HG02759 (cell line): ENCODE measurements at regions not wholly inside any gene's neighbourhood (a gene's known extent, or its start where the extent isn't known, plus 50 kb on each side); places are given as distances from the start of the nearest gene placed in this dataset.

Experiments
- ATAC-seq: cut with Tn5 transposase; IDR thresholded peaks from one replicate; pipeline ENCODE4 v1.9.1; 2021; ENCODE audit warnings: mild to moderate bottlenecking, moderate library complexity; ENCODE audit not compliant: unreplicated experiment

DNA sequence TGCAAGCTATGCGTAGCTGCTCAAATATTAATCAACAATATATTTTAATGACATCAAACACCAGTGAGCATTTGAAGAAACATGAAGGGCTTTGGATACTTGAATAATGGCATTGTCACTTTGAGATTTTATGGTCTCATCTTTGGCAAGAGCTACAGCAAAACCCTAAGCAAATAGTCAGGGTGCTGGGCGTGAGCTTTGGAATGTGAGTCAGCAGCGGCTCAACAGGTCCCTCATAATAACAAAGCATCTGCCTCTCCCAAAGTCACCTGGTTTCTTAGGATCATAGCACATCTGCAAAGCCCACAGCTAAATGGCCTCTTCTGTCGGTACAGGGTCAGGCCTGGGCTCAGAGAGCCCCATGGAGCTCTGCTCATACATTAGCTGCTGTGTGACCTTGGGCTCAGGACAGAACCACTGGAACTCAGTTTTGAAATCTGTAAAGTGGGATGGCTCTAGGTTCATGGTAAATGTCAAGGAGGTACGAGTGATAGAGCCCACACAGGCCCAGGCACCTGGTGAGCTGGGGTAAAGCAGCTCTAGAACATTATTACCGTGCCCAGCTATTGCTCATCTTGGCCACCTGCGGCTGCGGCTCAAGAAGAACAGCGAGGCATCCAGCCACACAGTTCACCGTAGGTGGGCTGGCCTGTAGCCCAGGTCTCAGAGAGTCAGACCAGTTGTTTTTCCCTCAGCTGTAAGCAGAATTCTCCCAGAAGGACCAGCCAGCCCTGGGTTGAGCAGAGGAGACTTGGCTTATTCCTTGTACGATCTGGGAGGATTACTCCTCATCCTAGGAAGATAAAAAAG is 544.5 kb upstream of the CDH11 start:
- no peak for ATAC-seq

DNA sequence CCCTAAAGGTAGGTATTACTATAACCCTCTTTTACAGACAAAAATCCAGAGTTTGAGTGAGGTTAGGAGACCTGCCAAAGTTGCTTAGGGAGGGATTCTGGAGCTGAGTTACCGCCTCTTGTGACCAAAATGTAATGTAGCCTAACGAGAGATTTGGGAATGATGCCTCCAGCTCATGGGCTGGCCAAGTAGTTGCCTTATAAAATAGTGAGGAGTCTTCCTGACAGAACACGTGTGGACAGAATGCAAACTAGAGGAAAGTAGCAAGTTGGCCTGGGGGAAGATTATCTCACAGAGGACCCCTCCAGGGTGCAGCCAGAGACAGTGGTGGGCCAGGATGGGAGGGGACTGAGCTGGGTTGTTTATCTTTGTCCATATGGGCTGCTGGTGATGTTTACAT is 543.7 kb upstream of the CDH11 start:
- ATAC-seq: no peak

DNA sequence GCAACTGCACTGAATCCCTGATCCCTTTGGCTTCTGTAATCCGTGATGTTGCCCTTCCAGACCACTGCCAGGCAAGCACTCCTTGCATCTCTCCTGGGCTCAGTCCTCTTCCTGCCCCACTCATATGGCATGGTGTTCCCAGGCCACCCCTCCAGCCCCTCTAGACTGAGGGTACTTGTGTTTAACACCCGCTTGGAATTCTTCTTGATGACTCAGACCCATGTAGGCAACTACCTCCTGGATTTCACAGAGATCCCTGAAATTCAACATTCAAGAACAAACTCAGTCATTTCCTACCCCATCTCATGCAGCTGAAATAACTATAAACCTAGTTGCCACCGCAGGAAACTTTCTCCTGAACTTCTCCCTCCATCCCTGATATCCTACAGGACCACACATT is 541.9 kb upstream of the CDH11 start:
- ATAC-seq: no peak

DNA sequence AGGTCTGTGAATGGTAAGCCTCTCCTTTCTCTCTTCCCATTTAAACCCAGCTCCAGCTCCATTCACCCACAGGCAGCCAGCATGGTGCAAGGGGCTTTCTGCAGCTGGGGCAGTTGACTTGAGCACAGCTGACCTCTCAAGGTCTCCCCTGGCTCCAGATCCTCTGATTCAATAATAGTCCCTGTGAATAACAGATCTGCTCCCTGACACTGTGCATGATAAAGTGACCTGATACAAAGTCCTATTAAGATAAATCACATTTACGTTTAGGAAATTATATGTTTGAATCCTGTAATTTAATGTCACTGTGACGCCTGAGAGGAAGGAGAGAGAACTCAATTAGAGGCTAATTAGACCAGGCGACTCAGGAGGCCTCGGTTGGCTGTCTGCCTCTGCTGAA is 540.4 kb upstream of the CDH11 start:
- ATAC-seq: no peak

DNA sequence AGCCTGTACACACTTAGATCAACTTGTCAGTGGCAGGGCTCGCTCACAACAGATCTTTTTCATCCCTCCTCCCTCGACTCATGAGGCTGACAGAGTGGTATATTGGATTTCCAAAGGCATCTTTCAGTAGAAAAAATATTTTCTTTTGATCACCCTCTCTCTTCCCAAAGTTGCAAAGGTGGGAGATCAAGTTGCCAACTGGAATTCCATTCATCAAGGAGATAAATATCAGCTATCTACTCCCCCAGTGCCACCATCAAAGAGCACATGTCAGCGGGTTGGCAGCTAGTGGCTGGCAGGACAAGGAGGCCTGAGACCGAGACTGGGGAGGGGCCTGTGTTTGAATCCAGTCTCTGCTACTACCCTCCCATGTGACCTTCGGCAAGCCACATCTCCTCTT is 539.7 kb upstream of the CDH11 start:
- ATAC-seq: no peak

DNA sequence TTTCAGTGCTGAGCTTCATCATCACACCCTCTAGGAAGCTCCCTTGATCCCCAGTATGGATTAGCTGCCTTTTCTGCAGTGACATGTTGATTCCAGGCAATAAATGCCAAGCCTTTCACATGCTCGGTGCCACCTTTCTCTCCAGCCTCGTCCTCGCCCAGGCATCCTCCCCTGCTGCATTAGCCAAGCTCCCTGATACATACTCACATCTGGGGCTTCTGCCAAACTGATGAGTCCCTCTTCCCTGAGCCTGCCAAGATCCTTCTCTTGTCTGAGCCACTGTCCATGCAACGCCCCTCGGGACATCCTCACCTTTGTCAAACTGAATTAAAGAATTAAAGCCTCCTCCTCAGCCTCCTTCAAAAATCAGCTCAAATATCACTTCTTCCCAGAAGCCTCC is 538.5 kb upstream of the CDH11 start:
- no peak for ATAC-seq

DNA sequence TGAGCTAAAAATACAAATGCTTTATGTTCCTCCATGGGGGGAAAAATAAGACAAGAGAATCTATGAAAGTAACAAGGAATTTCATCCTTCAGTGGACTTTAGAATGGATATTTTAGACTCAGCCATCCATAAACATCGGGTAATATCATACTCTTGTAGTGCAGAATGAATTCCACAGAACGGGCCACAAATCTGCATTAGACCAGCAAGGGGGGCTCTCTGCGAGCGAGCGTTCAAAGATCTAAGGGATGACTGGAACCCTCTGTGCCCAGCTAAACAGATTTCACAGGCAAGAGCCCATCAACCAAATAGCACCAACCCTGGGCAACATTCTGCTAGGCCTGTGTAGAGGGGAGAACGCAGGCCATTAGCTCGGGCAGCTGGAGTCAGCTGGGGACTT is 537.9 kb upstream of the CDH11 start:
- no peak for ATAC-seq

DNA sequence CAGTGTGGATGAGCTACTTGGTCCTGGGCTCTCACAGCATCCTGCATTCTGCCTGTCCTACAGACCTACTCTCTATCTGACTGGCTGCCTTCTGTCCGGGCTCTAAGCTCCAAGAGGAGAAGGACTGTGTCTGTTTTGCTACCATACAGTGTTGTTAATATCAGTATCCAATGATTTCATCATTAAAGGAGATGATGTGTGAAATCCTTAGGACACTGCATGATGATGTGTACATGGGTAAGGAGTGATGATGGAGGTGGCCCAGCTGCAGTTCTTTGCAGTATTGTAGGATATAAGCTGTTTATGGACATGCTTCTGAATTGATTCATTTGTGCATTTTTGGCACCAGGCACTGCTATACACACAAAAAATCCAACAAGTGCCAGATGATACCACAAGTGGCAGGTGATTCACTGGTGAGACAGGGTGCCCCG is 536.9 kb upstream of the CDH11 start:
- ATAC-seq: no peak

DNA sequence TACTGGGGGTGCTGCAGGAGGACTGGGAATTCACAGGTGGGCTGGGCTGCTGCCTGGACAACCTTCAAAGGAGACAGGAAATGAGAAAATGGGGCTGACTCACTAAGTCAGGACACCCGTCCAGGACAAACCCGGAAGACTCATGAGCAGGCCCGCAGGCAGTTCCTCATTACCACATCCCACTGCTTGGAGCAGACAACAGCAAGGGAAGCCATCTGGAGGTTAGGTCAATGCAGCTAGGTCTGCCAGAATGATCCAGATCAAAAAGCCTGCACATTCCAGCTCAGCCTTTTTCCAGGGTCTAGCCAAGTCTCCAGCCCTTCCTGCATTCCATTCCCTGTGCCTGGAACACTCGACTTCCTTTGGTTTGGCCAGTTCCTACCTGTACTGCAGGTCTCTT is 536.5 kb upstream of the CDH11 start:
- ATAC-seq: no peak

DNA sequence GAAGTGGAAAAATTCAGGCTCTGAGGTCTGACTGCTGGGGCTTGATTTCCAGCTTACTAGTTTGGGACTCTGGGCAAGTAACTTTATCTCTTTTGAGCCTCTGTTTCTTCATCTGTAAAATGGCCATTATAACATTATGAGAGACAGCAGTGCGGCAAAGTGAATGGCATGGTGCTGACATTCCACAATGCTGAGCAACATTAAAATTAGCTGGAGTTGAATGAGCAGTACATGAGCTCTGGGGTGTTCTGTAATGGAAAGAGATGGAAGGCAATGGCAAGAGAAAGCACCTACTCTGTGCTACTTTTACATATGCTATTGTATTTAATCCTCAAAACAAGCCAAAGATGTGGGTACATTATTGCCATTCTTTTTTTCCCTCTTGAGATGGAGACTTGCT is 535.7 kb upstream of the CDH11 start:
- no peak for ATAC-seq

DNA sequence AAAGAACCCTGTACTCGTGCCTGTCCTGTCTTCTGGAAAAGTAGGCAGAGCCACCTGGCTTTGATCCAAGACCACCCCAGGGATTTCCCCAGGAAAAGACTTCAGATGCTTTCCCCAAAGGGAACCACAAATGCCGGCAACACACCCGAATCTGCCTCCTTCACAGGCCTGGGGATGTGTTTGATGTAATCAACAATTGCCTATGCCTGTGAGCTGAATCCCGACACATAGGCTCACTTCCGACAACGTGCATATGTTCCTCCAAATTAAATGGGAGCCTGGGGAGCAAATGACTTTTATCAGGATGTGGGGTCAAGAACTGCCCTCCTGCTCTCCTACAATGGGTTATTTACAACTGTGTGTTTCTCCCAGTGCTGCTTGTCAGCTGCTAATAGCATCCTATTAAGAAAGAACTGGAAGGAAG is 535.2 kb upstream of the CDH11 start:
- no peak for ATAC-seq

DNA sequence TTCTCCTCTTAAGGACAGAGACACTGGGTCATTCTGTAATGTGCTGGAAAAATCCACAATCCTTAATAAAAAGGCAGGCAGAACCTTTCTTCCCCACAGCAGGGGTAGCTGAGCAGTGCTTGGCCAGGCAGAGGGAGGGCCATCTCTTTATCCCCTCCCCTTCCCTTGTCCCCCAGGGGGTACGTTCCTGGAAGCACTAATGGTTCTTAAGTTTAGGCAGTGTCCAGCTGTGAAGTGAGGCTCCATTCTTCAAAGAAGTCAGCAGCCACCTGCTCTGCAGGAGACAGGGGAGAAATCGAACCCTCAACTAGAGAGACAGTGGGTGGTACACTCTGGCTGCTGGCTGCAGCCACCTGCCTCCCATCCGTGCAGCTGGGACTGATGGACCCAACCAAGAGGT is 533.9 kb upstream of the CDH11 start:
- ATAC-seq: no peak

DNA sequence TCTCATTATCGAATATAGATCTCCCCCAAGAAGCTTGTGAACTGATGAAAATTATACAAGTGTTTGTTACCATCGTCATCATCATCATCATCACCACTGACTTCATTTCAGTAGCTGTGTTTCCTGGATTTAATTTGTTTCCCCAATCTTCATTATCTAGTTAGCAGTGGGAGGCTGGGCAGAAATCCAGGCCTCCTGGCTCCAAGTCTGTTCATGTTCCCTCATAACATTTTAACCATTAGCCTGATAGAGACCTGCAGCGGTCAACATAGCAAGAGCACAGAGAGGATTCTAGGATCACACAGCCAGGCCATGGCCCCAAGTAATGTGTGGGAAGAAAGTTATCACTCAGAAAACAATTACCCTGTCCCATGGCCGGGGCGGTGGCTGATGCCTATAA is 526.2 kb upstream of the CDH11 start:
- no peak for ATAC-seq

DNA sequence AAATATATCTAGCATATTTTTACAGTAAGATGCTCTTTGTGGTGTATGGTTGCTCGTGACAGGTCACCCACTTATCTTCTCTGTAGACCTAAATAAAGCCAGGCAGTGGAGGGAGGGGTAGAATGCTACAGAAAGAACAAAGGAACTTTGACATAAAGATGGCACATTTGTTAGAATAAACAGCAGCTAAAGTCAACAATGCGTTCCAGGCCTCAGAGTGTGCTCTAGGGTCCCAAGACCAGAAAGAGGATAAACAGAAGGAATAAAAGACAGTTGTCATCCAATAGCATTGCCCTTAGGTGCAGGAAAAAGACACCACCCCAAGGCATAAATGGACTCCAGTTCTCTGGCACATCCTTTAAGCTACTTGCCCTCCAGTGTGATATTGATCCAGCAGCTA is 523.0 kb upstream of the CDH11 start:
- ATAC-seq: no peak

DNA sequence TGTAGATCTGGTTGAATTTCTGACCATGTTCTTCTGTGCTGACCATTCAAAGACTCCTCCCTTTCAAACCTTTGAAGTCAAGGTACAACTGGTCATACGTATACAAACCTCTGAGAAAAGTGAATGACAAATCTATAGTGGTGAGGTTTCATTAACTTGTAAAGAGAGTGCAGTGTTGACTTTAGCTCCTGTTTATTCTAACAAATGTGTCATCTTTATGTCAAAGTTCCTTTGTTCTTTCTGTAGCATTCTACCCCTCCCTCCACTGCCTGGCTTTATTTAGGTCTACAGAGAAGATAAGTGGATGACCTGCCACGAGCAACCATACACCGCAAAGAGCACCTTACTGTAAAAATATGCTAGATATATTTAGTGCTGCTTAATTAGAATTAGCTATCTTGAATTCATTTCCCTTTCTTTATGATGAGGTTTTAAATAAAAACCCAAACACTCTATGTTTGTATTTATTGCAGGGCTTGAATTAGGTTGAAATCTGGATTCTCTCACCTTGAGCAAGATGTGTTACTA is 520.0 kb upstream of the CDH11 start:
- no peak for ATAC-seq

DNA sequence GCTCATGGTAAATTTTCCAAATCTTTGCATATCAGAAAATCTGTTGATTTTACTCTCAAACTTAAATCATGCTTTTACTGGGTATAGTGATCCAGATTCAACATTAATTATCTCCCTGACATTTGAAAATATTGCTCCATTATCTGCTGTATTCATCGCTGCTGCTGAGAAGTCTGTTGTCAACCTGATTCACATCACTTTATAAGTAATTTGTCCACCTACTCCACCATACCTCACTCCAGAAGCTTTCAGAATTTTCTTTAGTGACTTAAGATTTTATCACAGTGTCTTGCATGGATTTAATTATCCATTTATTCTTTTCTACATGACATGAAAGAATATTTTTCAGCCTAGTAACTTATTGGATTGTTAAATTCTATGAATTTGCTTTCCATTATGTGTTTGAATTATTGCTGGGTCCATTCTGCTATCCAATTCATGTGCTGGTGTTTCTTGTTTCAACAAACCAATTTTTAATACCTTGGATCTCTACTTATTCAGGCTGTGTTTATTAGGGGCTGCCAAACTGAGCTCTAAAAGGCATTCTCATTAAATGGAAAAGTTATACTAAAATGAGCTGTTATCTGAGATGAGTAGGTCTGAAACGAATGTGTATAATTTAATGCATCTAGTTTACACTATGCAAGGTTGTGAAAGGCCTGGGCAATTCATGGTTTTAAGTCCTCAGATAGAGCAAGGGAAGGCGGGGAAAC is 519.3 kb upstream of the CDH11 start:
- ATAC-seq: no peak

DNA sequence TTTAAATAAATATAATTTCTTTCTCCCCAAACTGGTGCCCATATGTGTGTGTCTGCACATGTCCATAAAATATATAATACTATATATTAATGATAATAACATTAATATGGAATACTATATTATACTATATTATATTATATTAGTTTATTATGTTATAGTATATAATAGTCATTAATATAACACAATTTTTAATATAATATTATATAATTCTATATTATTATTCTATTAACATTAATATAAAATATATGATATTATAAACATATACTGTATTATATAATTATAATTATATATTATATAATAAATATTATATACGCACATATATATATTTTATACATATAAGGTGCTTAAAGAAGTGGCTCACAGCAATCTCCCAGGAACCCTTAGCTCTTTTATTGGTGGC is 513.0 kb upstream of the CDH11 start:
- no peak for ATAC-seq

DNA sequence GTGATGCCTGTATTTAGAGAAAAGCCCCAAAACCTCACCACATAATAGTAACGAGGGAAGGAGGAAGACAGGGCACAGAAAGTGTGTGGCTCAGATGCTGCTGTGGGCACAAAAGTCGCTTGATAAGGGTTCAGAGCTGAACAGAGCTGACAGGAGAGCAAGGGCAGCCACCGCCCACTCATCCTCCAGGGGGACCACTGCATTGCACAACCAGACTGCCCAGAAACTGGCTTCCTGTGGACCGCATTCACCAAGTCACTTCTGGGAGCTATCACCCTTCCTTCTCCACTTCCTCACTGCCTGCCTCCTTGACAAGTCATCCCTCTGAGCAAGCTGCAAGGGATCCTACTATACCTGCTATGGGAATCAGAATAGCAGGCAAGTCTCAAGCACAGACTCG is 512.4 kb upstream of the CDH11 start:
- no peak for ATAC-seq

DNA sequence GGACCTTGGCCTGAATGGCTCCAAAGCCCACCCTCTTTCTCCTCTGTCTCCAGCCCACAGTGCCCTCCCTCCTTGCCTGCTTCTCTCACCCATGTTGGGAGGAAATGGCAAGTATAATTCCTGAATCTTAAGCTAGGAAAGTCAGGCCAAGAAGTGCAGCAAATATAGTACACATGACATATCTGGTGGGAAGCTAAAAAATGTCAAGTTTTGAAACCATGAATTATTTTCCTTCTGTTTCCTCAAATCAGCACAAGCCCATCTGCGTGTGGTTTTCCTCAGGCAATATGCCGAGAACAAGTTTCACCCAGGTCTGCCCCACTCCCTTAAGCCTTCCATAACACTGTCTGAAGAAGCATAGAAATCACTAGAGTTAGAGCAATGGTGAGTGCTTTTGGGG is 502.8 kb upstream of the CDH11 start:
- ATAC-seq: no peak

DNA sequence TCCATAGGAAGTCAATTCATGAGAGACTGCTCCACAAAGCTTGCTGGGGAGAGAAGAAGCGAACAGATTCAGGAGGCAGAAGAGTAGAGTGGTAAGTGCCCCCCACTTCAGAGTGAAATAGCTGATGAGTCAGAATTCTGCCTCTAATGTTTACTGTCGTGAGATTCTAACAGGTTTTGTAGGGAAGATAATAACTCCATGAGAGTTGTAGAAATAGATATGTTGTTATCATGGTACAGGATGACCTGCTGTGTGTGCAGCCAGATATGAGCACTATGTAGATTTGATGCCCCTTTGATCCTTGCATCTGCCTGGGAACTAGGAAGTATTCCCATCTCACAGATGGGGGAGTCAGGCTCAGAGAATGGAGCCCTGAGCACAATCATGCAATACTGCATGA is 502.4 kb upstream of the CDH11 start:
- no peak for ATAC-seq

DNA sequence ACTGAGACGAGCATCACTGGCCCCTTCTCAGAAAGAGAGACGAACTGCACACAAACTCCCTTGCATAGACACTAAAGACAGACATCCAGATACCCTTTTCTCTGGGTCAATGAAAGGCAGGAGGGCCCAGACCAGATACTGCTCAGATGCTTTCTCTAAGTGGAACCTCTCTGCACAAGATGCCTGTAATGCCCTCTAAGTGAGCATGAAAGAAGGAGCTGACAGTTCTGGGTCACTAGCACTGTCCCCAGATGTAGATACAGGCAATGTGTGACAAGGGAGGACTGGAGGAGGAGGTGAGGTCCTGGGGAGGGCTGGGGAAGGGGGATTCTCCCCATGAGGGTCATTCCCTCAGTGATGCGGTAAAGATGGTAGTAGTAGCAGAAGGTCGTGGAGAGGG is 501.0 kb upstream of the CDH11 start:
- ATAC-seq: no peak

DNA sequence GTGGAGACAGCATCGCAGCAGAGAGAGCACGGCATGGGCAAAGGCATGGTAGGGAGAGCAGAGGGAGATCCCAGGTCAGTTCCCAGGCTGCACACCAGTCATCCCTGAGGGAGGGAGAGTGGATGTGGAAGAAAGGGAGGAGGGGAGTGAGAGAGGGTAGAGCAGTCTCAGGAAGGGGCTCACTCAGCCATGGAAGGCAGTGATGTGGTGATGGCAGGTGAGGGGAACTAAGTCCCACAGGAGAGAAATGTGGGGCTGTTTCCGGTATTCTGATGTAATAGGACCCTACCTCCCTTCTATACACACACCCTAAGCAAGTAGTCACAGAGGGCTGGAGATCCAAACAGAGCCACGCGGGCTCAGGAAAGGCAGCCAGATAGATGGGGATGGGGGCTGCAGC is 500.3 kb upstream of the CDH11 start:
- ATAC-seq: no peak
